RWPE1 (cell line): ENCODE measurements at regions not wholly inside any gene's neighbourhood (a gene's known extent, or its start where the extent isn't known, plus 50 kb on each side); places are given as distances from the start of the nearest gene placed in this dataset.
A peak's percentile ranks its signal among the peaks of the same experiment; 100 is the strongest.

Experiments used
- CTCF ChIA-PET: fragments of 350-600 bp; sonication (Branson Sonifier 250); formaldehyde crosslinking; extraction: SDS; loops from one replicate; lab custom pipeline; 2021; lab: Yijun Ruan, JAX
- POLR2A ChIA-PET: fragments of 400-600 bp; formaldehyde crosslinking; extraction: SDS; loops from one replicate; lab custom pipeline; 2020; ENCODE audit warnings: antibody characterized with exemption; ENCODE audit not compliant: low non-redundant PET; lab: Yijun Ruan, JAX
- DNase-seq: peaks from one replicate; pipeline ENCODE4 v3.0.0; 2012; ENCODE audit warnings: low spot score
- H3K27ac ChIP-seq: fragments of 450-650 bp; 2 replicates; pipeline ENCODE4 v1.5.1; 2017
- TF ChIP-seq, protein P1 (sequence below): fragments of 450-650 bp; conservative IDR thresholded peaks from 2 replicates; pipeline ENCODE4 v1.5.1; 2017; ENCODE audit warnings: low read depth, mild to moderate bottlenecking

DNA sequence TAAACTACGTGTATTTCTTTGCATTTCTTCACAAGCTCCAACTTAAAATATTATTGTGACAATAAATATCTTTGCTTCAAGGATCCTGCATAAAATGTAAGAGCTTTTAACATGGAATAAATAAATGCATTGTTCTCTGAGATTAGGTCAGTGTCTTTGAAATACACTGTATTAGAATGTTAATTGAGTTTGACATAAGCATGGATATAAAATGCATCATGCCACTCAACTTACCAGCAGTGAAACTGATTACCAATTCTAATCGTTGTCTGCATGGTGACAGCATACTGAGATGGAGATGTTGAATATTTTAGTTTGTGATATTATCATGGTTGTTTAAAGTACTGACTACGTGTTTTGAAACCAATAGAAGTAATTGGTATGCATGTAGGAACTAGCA, 555.3 kb upstream of the ZNF608 start:
- no peak for DNase-seq
- CTCF ChIA-PET: no interaction called here
- no peak overlapping the region for H3K27ac ChIP-seq
- POLR2A ChIA-PET: no interaction called here
- TF ChIP-seq, protein P1, sequence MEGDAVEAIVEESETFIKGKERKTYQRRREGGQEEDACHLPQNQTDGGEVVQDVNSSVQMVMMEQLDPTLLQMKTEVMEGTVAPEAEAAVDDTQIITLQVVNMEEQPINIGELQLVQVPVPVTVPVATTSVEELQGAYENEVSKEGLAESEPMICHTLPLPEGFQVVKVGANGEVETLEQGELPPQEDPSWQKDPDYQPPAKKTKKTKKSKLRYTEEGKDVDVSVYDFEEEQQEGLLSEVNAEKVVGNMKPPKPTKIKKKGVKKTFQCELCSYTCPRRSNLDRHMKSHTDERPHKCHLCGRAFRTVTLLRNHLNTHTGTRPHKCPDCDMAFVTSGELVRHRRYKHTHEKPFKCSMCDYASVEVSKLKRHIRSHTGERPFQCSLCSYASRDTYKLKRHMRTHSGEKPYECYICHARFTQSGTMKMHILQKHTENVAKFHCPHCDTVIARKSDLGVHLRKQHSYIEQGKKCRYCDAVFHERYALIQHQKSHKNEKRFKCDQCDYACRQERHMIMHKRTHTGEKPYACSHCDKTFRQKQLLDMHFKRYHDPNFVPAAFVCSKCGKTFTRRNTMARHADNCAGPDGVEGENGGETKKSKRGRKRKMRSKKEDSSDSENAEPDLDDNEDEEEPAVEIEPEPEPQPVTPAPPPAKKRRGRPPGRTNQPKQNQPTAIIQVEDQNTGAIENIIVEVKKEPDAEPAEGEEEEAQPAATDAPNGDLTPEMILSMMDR: no peak

DNA sequence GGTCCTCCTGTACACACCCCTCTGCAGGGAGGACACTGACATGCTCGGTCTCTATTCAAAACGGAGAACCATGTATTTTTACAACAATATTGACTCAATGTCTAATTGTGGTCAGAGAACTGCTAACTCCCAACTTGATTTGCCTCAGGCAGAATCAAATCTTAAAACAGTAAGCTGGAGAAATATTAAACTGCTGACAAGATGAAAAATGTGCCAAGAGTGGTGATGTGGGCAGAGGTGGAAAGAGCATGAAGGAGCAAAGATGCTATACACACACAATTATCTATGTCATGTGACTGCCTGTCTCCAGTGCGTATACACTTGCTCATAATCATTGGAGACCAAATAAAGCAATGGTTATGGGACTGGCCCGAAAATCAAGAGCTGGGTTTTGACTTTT, 556.1 kb upstream of the ZNF608 start:
- H3K27ac ChIP-seq: no peak overlapping the region
- TF ChIP-seq, protein P1: no peak
- CTCF ChIA-PET: interaction anchor here (0.8 kb wide), 1 partner anchor 51 kb away, joined by 5 read pairs; no protein-coding TSS in a partner anchor
- DNase-seq: no peak
- POLR2A ChIA-PET: no interaction called here

DNA sequence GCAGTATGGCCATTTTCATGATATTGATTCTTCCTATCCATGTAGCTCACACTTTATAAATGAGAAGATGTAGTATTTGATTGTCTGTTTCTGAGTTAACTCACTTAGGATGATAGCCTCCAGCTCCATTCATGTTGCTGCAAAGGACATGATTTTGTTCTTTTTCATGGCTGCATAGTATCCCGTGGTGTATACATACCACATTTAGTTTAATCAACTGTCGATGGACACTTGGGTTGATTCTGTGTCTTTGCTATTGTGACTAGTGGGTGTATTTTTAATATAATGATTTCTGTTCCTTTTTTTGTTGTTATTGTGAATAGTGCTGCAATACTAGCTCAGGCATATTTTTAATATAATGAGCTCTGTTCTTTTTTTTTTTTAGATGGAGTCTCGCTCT, 560.3 kb upstream of the ZNF608 start:
- TF ChIP-seq, protein P1: no peak
- POLR2A ChIA-PET: no interaction called here
- no peak for DNase-seq
- no peak overlapping the region for H3K27ac ChIP-seq
- CTCF ChIA-PET: no interaction called here

DNA sequence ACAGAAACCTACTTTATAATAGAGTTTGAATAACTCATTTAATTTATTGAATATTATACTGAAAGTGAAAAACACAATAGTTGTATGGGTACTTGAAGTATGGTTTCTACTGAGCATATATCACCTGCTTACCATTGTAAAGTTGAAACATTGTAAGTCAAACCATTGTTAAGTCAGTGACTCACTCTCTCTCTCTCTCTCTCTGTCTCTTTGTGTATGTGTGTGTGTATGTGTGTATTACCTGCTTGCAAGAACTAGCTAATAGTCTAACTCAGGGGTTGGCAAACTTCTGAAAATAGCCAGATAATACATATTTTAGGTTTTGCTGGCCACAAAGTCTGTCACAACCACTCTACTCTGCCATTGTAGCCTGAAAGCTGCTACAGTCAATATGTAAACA, 564.3 kb upstream of the ZNF608 start:
- H3K27ac ChIP-seq: no peak overlapping the region
- TF ChIP-seq, protein P1: no peak
- no peak for DNase-seq
- CTCF ChIA-PET: no interaction called here
- POLR2A ChIA-PET: no interaction called here

DNA sequence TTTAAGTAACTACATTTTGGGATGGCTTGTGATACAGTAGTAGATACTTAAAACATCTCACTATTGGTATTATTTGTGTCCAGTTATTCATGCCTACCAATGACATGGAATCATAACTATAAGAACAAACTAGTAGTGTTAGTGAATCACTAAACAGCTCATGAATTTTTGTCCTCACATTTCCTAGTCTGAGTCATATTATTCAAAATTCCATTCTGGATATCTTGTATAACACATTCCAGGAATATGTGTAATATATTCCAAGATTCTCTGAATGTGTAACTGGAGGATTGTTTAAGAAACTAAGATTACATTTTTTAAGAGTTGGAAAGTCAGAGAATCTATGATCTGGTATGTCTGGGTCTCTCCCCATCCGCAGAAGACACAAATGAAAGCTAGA, 565.3 kb upstream of the ZNF608 start:
- peak overlapping the region; percentile 81 for H3K27ac ChIP-seq
- TF ChIP-seq, protein P1: no peak
- POLR2A ChIA-PET: no interaction called here
- peak; percentile 91 for DNase-seq
- CTCF ChIA-PET: interaction anchor here (0.6 kb wide), 1 partner anchor 238 kb away, joined by 4 read pairs; no protein-coding TSS in a partner anchor

DNA sequence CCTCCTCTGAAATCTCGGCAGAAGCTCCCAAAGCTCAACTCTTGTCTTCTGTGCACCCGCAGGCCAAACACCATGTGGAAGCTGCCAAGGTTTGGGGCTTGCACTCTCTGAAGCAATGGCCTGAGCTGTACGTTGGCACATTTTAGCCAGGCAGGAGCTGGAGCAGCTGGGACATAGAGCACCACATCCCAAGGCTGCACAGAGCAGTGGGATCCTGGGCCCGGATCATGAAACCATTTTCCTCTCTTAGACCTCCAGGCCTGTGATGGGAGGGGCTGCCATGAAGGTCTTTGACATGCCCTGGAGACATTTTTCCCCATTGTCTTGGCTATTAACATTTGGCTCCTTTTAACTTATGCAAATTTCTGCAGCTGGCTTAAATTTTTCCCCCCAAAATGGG, 567.1 kb upstream of the ZNF608 start:
- H3K27ac ChIP-seq: no peak overlapping the region
- POLR2A ChIA-PET: no interaction called here
- TF ChIP-seq, protein P1: no peak

More for the DNA sequence above, 567.1 kb upstream of the ZNF608 start:
- DNase-seq: no peak
- CTCF ChIA-PET: no interaction called here
